ENCODE measurements at regions not wholly inside any gene's neighbourhood (a gene's known extent, or its start where the extent isn't known, plus 50 kb on each side); places are given as distances from the start of the nearest gene placed in this dataset.

DNA sequence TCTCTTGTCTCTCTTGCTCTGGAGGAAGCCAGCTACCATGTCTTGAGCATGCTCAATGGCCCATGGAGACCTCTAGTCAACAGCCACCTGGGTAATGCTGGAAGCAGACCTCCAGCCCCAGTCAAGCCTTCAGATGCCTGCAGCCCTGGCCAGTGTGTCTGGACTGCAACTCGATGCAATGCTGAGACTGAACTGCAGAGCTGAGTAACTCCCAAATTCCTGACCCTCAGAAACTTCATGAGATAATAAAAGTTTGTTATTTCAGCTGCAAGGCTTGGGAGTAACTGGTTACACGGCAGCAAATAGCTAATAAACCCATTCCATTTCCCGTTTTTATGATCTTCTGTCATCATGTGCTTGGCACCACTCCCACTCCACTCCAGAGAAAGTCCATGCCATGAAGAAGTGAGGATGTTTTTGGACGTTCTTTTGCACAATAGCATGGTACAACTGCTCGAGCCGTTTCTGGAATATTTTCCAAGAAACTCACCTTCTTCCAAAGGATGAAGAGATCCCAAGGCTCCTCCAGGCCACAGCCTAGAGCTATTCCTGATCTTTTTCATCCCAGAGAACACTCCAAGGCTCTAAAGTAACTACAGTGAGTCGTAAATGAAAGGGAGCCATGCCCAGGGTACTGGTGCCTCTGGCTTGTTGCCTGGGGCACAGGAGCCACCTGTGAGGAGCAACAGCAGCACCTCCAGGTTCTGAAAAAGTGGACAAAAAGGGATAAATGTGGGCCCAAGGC is 72.0 kb upstream of the KLF13 start:
- H4K20me1 ChIP-seq (replicated peaks; ENCODE audit: control insufficient read depth, extremely low read depth, insufficient read depth, low read length), result no peaks in the 10 kb centered on the region
- H2AFZ ChIP-seq (ENCODE audit: low read depth, low read length), result no peak overlapping the region
- H3K36me3 ChIP-seq (ENCODE audit: control insufficient read depth in 2 of 2, extremely low read depth in 1 of 2, insufficient read depth in 2 of 2, low read length in 2 of 2), result no peaks in the 10 kb centered on the region
- dilution Hi-C loops (cut with MboI; ENCODE audit: extremely low pct_ligation_motif_present, low sequenced_read_pairs), result no loop called here
- FAIRE-seq (no peak), DNase-seq (ENCODE audit: low read depth, low spot score) (peak; percentile 76)
- CTCF ChIA-PET, result interaction anchor here (1.6 kb wide), 1 partner anchor 18 kb away, joined by 4 read pairs; no protein-coding TSS in a partner anchor
- no peaks in the 10 kb centered on the region for H3K9me3 ChIP-seq (replicated peaks; ENCODE audit: control insufficient read depth, insufficient read depth, low read length)
- no peak overlapping the region for H3K4me2 ChIP-seq (ENCODE audit: insufficient read depth, low read length)
- no peak overlapping the region for H3K9ac ChIP-seq (replicated peaks; ENCODE audit: extremely low read depth, insufficient read depth, low read length)
- no peak for TF ChIP-seq EZH2 (IDR thresholded peaks at IDR 0.05; ENCODE audit: borderline replicate concordance, low read depth, low read length, severe bottlenecking)
- TF ChIP-seq JUN (IDR thresholded peaks at IDR 0.05; ENCODE audit: borderline replicate concordance, insufficient read depth, insufficient read length, low read depth), result no peak
- TF ChIP-seq, protein P1, sequence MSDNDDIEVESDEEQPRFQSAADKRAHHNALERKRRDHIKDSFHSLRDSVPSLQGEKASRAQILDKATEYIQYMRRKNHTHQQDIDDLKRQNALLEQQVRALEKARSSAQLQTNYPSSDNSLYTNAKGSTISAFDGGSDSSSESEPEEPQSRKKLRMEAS (IDR thresholded peaks at IDR 0.05; ENCODE audit: insufficient read depth, insufficient read length), result no peak
- TF ChIP-seq MYC (IDR thresholded peaks at IDR 0.05; ENCODE audit: low read depth, low read length), result no peak
- no peak for TF ChIP-seq FOS (IDR thresholded peaks at IDR 0.05; ENCODE audit: borderline replicate concordance, insufficient read depth, low read length)
- no peak for TF ChIP-seq POLR2AphosphoS5 (IDR thresholded peaks at IDR 0.05; ENCODE audit: insufficient read depth, low read depth, low read length)
- TF ChIP-seq POLR2A (IDR thresholded peaks at IDR 0.05; ENCODE audit: low read depth, low read length), result no peak
- TF ChIP-seq, protein P2, sequence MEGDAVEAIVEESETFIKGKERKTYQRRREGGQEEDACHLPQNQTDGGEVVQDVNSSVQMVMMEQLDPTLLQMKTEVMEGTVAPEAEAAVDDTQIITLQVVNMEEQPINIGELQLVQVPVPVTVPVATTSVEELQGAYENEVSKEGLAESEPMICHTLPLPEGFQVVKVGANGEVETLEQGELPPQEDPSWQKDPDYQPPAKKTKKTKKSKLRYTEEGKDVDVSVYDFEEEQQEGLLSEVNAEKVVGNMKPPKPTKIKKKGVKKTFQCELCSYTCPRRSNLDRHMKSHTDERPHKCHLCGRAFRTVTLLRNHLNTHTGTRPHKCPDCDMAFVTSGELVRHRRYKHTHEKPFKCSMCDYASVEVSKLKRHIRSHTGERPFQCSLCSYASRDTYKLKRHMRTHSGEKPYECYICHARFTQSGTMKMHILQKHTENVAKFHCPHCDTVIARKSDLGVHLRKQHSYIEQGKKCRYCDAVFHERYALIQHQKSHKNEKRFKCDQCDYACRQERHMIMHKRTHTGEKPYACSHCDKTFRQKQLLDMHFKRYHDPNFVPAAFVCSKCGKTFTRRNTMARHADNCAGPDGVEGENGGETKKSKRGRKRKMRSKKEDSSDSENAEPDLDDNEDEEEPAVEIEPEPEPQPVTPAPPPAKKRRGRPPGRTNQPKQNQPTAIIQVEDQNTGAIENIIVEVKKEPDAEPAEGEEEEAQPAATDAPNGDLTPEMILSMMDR (IDR thresholded peaks at IDR 0.05; ENCODE audit: extremely low read depth in 1 of 2, insufficient read depth in 1 of 2, low read depth in 1 of 2, low read length in 2 of 2), result no peak
- no peak for TF ChIP-seq GATA2 (IDR thresholded peaks at IDR 0.05; ENCODE audit: insufficient read depth, insufficient read length, low read depth, low read length)
- no peak overlapping the region for H3K4me3 ChIP-seq (replicated peaks in 1 of 3; ENCODE audit: insufficient read depth in 1 of 3, low read depth in 1 of 3, low read length in 3 of 3)
- no peaks in the 10 kb centered on the region for H3K27me3 ChIP-seq (ENCODE audit: control insufficient read depth in 2 of 2, insufficient read depth in 2 of 2, low read length in 2 of 2)
- no peak overlapping the region for H3K27ac ChIP-seq (ENCODE audit: insufficient read depth, low read depth, low read length)
- H3K79me2 ChIP-seq (ENCODE audit: control insufficient read depth, insufficient read depth, low read length), result no peaks in the 10 kb centered on the region
- POLR2A ChIA-PET, result no interaction called here
- H3K4me1 ChIP-seq (ENCODE audit: control insufficient read depth, extremely low read depth, insufficient read depth, low read length), result no peaks in the 10 kb centered on the region
- BruUV-seq (replicated peaks), result no TSS peak
- H3K9me1 ChIP-seq (replicated peaks; ENCODE audit: control insufficient read depth, extremely low read depth, insufficient read depth, low read length), result no peaks in the 10 kb centered on the region
- intact Hi-C loops (cut with micrococcal nuclease), result no loop called here
